Gastrocnemius medialis (tissue), 4 donors: ENCODE measurements at regions not wholly inside any gene's neighbourhood (a gene's known extent, or its start where the extent isn't known, plus 50 kb on each side); places are given as distances from the start of the nearest gene placed in this dataset.
"Not testable (repeated sequence)": the region's sequence is repeated elsewhere in the genome, so short reads cannot be mapped to it uniquely, and the experiment has no call there.

Experiments used
- ATAC-seq, 2 donors: fragments of 150-250 bp; one replicate each; pipeline ENCODE4 v1.9.1; 2016
- DNase-seq, 2 donors: peaks; one replicate each; pipeline ENCODE4 v3.0.0-alpha.2; 2019
- H3K27ac ChIP-seq, 4 donors: fragments of 200-600 bp; sonication (generic); 1 replicate in 1 of 4; 2 replicates in 3 of 4; pipeline ENCODE4 v1.5.1; 2016 to 2018; ENCODE audit warnings: mild to moderate bottlenecking in 2 of 4, moderate library complexity in 1 of 4
- H3K27me3 ChIP-seq, 3 donors: fragments of 200-600 bp; sonication (generic) in 2 of 3; 1 replicate in 1 of 3; 2 replicates in 2 of 3; pipeline versions ENCODE4 v1.5.1 to v1.6.0; 2016 to 2019; ENCODE audit warnings: mild to moderate bottlenecking in 1 of 3, moderate library complexity in 1 of 3
- H3K36me3 ChIP-seq, 2 donors: fragments of 200-600 bp; sonication (generic) in 1 of 2; one replicate each; pipeline ENCODE4 v1.5.1; 2017 to 2018
- H3K4me1 ChIP-seq, 2 donors: fragments of 200-600 bp; sonication (generic) in 1 of 2; one replicate each; pipeline ENCODE4 v1.5.1; 2016 to 2017; ENCODE audit warnings: mild to moderate bottlenecking in 2 of 2
- H3K4me3 ChIP-seq, 4 donors: fragments of 200-600 bp; sonication (generic) in 3 of 4; 1 replicate in 1 of 4; 2 replicates in 3 of 4; pipeline ENCODE4 v1.5.1; 2016 to 2019; ENCODE audit warnings: mild to moderate bottlenecking in 2 of 4
- H3K9me3 ChIP-seq, 3 donors: fragments of 200-600 bp; sonication (generic) in 2 of 3; 1 replicate in 1 of 3; 2 replicates in 2 of 3; pipeline ENCODE4 v1.5.1; 2016 to 2019
- POLR2A ChIP-seq, 2 donors: fragments of 450-650 bp; IDR thresholded peaks; one replicate each; pipeline ENCODE4 v1.6.1; 2017; ENCODE audit warnings: antibody characterized with exemption in 2 of 2, mild to moderate bottlenecking in 2 of 2, moderate library complexity in 2 of 2
- in situ Hi-C, 4 donors: fragments of 200-750 bp; cut with MboI; loops; one replicate each; pipeline versions ENCODE4 v1.15.0 to v1.8.0; 2017; ENCODE audit warnings: low sequenced_read_pairs in 4 of 4
- intact Hi-C: fragments of 100-400 bp; cut with DNase I; formaldehyde crosslinking; loops from one replicate; pipeline ENCODE4 v1.15.1; 2023; ENCODE audit warnings: low total_unique reads
- TF ChIP-seq, protein P1 (sequence below), 5 experiments: fragments of 450-650 bp in 3 of 5; fragments of 200-600 bp in 2 of 5; sonication (generic) in 2 of 5; IDR thresholded peaks in 4 of 5; conservative IDR thresholded peaks in 1 of 5; 1 replicate in 4 of 5; 2 replicates in 1 of 5; pipeline ENCODE4 v1.5.1; 2016 to 2019; ENCODE audit warnings: antibody characterized with exemption in 5 of 5, mild to moderate bottlenecking in 3 of 5, moderate library complexity in 3 of 5

DNA sequence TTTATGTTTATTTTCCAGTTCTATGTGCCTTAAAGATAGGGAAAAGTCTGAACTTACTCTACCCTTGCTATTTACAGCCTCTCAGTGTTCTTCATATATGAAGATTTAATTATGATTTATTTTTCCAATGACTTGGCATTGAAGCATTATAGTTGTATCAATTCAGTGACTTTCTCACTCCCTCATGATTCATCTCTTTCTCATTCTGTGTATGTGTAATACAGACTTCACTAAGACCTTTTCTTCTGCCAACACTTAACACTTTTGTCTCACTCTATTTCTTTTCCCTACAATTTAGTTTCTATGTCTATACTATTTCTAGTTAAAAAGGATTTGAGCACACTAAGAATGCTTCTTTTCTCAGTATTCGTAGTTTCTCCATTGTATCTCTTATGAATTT, 1470.3 kb upstream of the ACVR2A start:
- no peak for ATAC-seq
- no peak for TF ChIP-seq POLR2A (IDR thresholded peaks at IDR 0.05)
- TF ChIP-seq, protein P1, sequence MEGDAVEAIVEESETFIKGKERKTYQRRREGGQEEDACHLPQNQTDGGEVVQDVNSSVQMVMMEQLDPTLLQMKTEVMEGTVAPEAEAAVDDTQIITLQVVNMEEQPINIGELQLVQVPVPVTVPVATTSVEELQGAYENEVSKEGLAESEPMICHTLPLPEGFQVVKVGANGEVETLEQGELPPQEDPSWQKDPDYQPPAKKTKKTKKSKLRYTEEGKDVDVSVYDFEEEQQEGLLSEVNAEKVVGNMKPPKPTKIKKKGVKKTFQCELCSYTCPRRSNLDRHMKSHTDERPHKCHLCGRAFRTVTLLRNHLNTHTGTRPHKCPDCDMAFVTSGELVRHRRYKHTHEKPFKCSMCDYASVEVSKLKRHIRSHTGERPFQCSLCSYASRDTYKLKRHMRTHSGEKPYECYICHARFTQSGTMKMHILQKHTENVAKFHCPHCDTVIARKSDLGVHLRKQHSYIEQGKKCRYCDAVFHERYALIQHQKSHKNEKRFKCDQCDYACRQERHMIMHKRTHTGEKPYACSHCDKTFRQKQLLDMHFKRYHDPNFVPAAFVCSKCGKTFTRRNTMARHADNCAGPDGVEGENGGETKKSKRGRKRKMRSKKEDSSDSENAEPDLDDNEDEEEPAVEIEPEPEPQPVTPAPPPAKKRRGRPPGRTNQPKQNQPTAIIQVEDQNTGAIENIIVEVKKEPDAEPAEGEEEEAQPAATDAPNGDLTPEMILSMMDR (IDR thresholded peaks at IDR 0.05 in 4 of 5, conservative IDR thresholded peaks at IDR 0.05 in 1 of 5): no peak
- Histone ChIP-seq H3K36me3 (no peaks in the 10 kb centered on the region), H3K4me3 (no peak overlapping the region), H3K27ac (no peak overlapping the region), H3K27me3 (no peaks in the 10 kb centered on the region), H3K4me1 (no peaks in the 10 kb centered on the region), H3K9me3 (no peaks in the 10 kb centered on the region)
- in situ Hi-C loops (no loop called here), intact Hi-C loops (no loop called here)
- DNase-seq: no peak

DNA sequence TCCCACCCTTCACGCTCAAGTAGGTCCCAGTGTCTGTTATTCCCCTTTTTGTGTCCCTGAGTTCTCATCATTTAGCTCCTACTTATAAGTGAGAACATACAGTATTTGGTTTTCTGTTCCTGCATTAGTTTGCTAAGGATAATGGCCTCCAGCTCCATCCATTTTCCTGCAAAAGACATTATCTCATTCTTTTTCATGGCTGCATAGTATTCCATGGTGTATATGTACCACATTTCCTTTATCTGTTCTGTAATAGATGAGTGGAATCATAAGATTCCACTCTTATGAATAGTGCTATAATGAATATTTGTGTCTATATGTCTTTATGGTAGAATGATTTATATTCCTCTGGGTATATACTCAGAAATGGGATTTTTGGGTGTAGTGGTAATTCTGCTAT, 1473.5 kb upstream of the ACVR2A start:
- ATAC-seq, H3K4me3 ChIP-seq, in situ Hi-C loops, H3K27me3 ChIP-seq, H3K27ac ChIP-seq, DNase-seq, intact Hi-C loops, H3K4me1 ChIP-seq, H3K36me3 ChIP-seq, H3K9me3 ChIP-seq: not testable (repeated sequence)

DNA sequence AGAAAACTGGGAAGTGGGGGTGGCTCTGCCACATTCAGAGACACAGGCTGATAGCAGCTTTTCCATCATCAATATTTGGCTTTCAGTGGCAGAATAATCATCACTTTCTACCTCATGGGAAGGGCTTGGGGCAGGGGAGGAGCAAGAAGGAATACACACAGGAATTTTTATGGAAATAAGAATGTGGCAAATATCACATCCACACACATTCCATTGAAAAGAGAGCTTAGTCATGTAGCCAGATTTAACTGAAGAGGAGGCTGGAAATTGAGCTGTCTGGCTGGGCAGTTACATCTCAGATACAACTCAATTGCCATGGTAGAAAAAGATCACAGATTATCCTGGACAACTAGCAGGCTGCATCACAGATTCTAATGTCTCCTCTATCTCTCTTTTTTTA, 1474.0 kb upstream of the ACVR2A start:
- DNase-seq (no peak), ATAC-seq (no peak)
- Histone ChIP-seq H3K36me3 (no peaks in the 10 kb centered on the region), H3K27me3 (no peaks in the 10 kb centered on the region), H3K4me1 (no peaks in the 10 kb centered on the region), H3K4me3 (no peak overlapping the region), H3K27ac (no peak overlapping the region), H3K9me3 (no peaks in the 10 kb centered on the region)
- in situ Hi-C loops (no loop called here), intact Hi-C loops (no loop called here)
- TF ChIP-seq, protein P1 (IDR thresholded peaks at IDR 0.05 in 4 of 5, conservative IDR thresholded peaks at IDR 0.05 in 1 of 5): no peak
- TF ChIP-seq POLR2A (IDR thresholded peaks at IDR 0.05): no peak

DNA sequence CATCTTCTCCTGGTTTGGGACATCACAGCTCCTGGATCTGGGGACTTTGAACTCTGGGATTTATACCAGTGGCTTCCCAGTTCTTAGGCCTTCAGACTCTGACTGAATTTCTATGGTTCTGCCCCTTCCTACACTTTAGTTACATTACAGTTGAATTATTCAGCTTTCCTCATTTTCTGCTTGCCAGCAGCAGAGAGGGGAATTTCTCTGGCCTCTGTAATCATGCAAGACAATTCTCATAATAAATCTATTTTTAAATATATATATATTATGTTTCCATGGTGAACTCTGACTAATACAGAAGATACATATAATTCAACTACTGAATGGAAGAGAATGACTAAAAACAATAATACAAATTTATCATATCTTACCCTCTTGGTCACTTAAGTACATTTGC, 1478.6 kb upstream of the ACVR2A start:
- in situ Hi-C loops: no loop called here
- no peak overlapping the region for H3K27ac ChIP-seq
- intact Hi-C loops: no loop called here
- no peak for DNase-seq
- ATAC-seq: no peak
- no peak for TF ChIP-seq POLR2A (IDR thresholded peaks at IDR 0.05)
- TF ChIP-seq, protein P1 (IDR thresholded peaks at IDR 0.05 in 4 of 5, conservative IDR thresholded peaks at IDR 0.05 in 1 of 5): no peak
- no peaks in the 10 kb centered on the region for H3K9me3 ChIP-seq
- no peaks in the 10 kb centered on the region for H3K4me1 ChIP-seq
- no peak overlapping the region for H3K4me3 ChIP-seq
- H3K36me3 ChIP-seq: no peaks in the 10 kb centered on the region
- no peaks in the 10 kb centered on the region for H3K27me3 ChIP-seq

DNA sequence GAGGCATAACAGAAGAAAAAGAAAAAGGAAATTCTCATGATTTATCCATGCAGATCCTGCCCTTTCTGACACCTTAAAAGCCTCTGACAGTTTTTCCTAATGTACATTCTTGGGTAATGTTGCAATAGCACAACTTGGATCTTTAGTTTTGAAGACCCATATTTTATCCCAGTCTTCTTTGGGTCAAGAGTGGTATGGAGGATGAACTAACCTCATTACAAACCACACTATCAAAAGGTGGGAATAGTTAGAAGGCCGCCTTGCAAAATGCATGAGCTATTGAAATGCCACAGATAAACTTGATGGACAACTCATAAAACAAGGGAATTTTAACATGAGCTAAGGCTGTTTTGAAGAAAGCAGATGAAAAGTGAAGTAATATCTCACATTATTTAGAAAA, 1479.8 kb upstream of the ACVR2A start:
- H3K27me3 ChIP-seq: no peaks in the 10 kb centered on the region
- no peak for TF ChIP-seq POLR2A (IDR thresholded peaks at IDR 0.05)
- TF ChIP-seq, protein P1 (IDR thresholded peaks at IDR 0.05 in 4 of 5, conservative IDR thresholded peaks at IDR 0.05 in 1 of 5): no peak
- H3K4me3 ChIP-seq: no peak overlapping the region
- DNase-seq: no peak
- H3K4me1 ChIP-seq: no peaks in the 10 kb centered on the region
- intact Hi-C loops: no loop called here
- in situ Hi-C loops: no loop called here
- no peak overlapping the region for H3K27ac ChIP-seq
- H3K36me3 ChIP-seq: no peaks in the 10 kb centered on the region
- ATAC-seq: no peak
- no peaks in the 10 kb centered on the region for H3K9me3 ChIP-seq
